Skeletal muscle satellite cell (primary cell): ENCODE measurements at regions not wholly inside any gene's neighbourhood (a gene's known extent, or its start where the extent isn't known, plus 50 kb on each side); places are given as distances from the start of the nearest gene placed in this dataset.
"Not testable (repeated sequence)": the region's sequence is repeated elsewhere in the genome, so short reads cannot be mapped to it uniquely, and the experiment has no call there.

Experiments
- H3K27me3 ChIP-seq: 2 replicates; pipeline ENCODE4 v1.7.0; 2013; ENCODE audit warnings: low read length; ENCODE audit not compliant: control insufficient read depth, insufficient read depth
- H3K36me3 ChIP-seq: 2 replicates; pipeline ENCODE4 v1.7.0; 2013; ENCODE audit warnings: mild to moderate bottlenecking, control low read depth, low read length; ENCODE audit not compliant: insufficient read depth
- H3K4me1 ChIP-seq: 2 replicates; pipeline ENCODE4 v1.7.0; 2013; ENCODE audit warnings: low read length; ENCODE audit not compliant: control insufficient read depth, insufficient read depth
- H3K4me2 ChIP-seq: 2 replicates; pipeline ENCODE4 v1.7.0; 2013; ENCODE audit warnings: mild to moderate bottlenecking, low read length
- H3K4me3 ChIP-seq: 2 replicates; pipeline ENCODE4 v1.7.0; 2013; ENCODE audit warnings: low read length
- H3K9ac ChIP-seq: 2 replicates; pipeline ENCODE4 v1.7.0; 2013; ENCODE audit warnings: mild to moderate bottlenecking, low read depth, low read length, moderate library complexity
- H3K9me3 ChIP-seq: replicated peaks from 2 replicates; pipeline ENCODE4 v1.7.0; 2013; ENCODE audit warnings: mild to moderate bottlenecking, control low read depth, low read length

- H3K27me3 ChIP-seq, result peaks cover 20% of the 10 kb centered on the region
- no peak overlapping the region for H3K4me2 ChIP-seq
- no peaks in the 10 kb centered on the region for H3K9me3 ChIP-seq
- no peaks in the 10 kb centered on the region for H3K36me3 ChIP-seq
- no peak overlapping the region for H3K9ac ChIP-seq
- H3K4me1 ChIP-seq, result no peaks in the 10 kb centered on the region
- no peak overlapping the region for H3K4me3 ChIP-seq
These were observed 109.2 kb downstream of the BASP1 start for GRCh38 chr5:17326600-17327037.

- Histone ChIP-seq H3K4me1 (no peaks in the 10 kb centered on the region), H3K4me3 (no peak overlapping the region), H3K27me3 (peaks cover 20% of the 10 kb centered on the region), H3K4me2 (no peak overlapping the region), H3K9me3 (no peaks in the 10 kb centered on the region), H3K36me3 (no peaks in the 10 kb centered on the region), H3K9ac (no peak overlapping the region)
These were observed 109.7 kb downstream of the BASP1 start for GRCh38 chr5:17327048-17327625.

GRCh38 chr5:17329571-17329970 lies 112.1 kb downstream of the BASP1 start:
- peaks cover 26% of the 10 kb centered on the region for H3K27me3 ChIP-seq
- H3K36me3 ChIP-seq, result no peaks in the 10 kb centered on the region
- H3K9ac ChIP-seq, result no peak overlapping the region
- H3K4me2 ChIP-seq, result no peak overlapping the region
- no peak overlapping the region for H3K4me3 ChIP-seq
- H3K9me3 ChIP-seq, result no peaks in the 10 kb centered on the region
- H3K4me1 ChIP-seq, result no peaks in the 10 kb centered on the region

GRCh38 chr5:17330386-17330785 lies 113.0 kb downstream of the BASP1 start:
- Histone ChIP-seq H3K4me1 (no peaks in the 10 kb centered on the region), H3K4me2 (no peak overlapping the region), H3K4me3 (no peak overlapping the region), H3K9ac (no peak overlapping the region), H3K9me3 (no peaks in the 10 kb centered on the region), H3K36me3 (no peaks in the 10 kb centered on the region), H3K27me3 (peaks cover 27% of the 10 kb centered on the region)

GRCh38 chr5:17331651-17332050 lies 114.2 kb downstream of the BASP1 start:
- no peak overlapping the region for H3K4me2 ChIP-seq
- no peaks in the 10 kb centered on the region for H3K9me3 ChIP-seq
- peaks cover 33% of the 10 kb centered on the region for H3K27me3 ChIP-seq

GRCh38 chr5:17333755-17334154 lies 116.3 kb downstream of the BASP1 start:
- Histone ChIP-seq H3K4me2 (no peak overlapping the region), H3K4me3 (no peak overlapping the region), H3K9ac (no peak overlapping the region), H3K4me1 (no peaks in the 10 kb centered on the region), H3K36me3 (no peaks in the 10 kb centered on the region), H3K27me3 (peaks cover 33% of the 10 kb centered on the region), H3K9me3 (no peaks in the 10 kb centered on the region)

More at GRCh38 chr5:17331651-17332050, 114.2 kb downstream of the BASP1 start:
- Histone ChIP-seq H3K36me3 (no peaks in the 10 kb centered on the region), H3K4me1 (no peaks in the 10 kb centered on the region), H3K9ac (no peak overlapping the region), H3K4me3 (no peak overlapping the region)

- Histone ChIP-seq H3K9me3 (no peaks in the 10 kb centered on the region), H3K4me3 (no peak overlapping the region), H3K4me2 (no peak overlapping the region), H3K27me3 (peaks cover 30% of the 10 kb centered on the region), H3K36me3 (no peaks in the 10 kb centered on the region), H3K4me1 (no peaks in the 10 kb centered on the region), H3K9ac (no peak overlapping the region)
These were observed 118.6 kb downstream of the BASP1 start for GRCh38 chr5:17336054-17336453.

GRCh38 chr5:17336723-17337122 lies 119.3 kb downstream of the BASP1 start:
- H3K36me3 ChIP-seq, H3K4me2 ChIP-seq, H3K9ac ChIP-seq, H3K9me3 ChIP-seq, H3K4me3 ChIP-seq, H3K4me1 ChIP-seq: not testable (repeated sequence)
- H3K27me3 ChIP-seq, result peaks cover 29% of the 10 kb centered on the region

- Histone ChIP-seq H3K4me3 (no peak overlapping the region), H3K4me2 (no peak overlapping the region), H3K9ac (no peak overlapping the region), H3K27me3 (peaks cover 18% of the 10 kb centered on the region), H3K4me1 (peaks cover 3% of the 10 kb centered on the region), H3K9me3 (no peaks in the 10 kb centered on the region), H3K36me3 (no peaks in the 10 kb centered on the region)
These were observed 122.4 kb downstream of the BASP1 start for GRCh38 chr5:17339841-17340240.

GRCh38 chr5:17340379-17340778 lies 122.9 kb downstream of the BASP1 start:
- no peak overlapping the region for H3K4me2 ChIP-seq
- H3K9me3 ChIP-seq, result no peaks in the 10 kb centered on the region
- H3K4me3 ChIP-seq, result no peak overlapping the region
- H3K9ac ChIP-seq, result no peak overlapping the region
- no peaks in the 10 kb centered on the region for H3K36me3 ChIP-seq
- peaks cover 18% of the 10 kb centered on the region for H3K27me3 ChIP-seq
- H3K4me1 ChIP-seq, result peaks cover 3% of the 10 kb centered on the region

- peaks cover 3% of the 10 kb centered on the region for H3K4me1 ChIP-seq
- H3K9ac ChIP-seq, result no peak overlapping the region
- H3K9me3 ChIP-seq, result no peaks in the 10 kb centered on the region
- no peak overlapping the region for H3K4me3 ChIP-seq
- no peak overlapping the region for H3K4me2 ChIP-seq
- H3K27me3 ChIP-seq, result peaks cover 18% of the 10 kb centered on the region
- no peaks in the 10 kb centered on the region for H3K36me3 ChIP-seq
These were observed 123.4 kb downstream of the BASP1 start for GRCh38 chr5:17340819-17341218.

- H3K4me1 ChIP-seq, result peaks cover 3% of the 10 kb centered on the region
- no peaks in the 10 kb centered on the region for H3K36me3 ChIP-seq
- H3K9me3 ChIP-seq, result no peaks in the 10 kb centered on the region
- H3K4me2 ChIP-seq, result no peak overlapping the region
- no peak overlapping the region for H3K4me3 ChIP-seq
- no peak overlapping the region for H3K9ac ChIP-seq
- H3K27me3 ChIP-seq, result no peaks in the 10 kb centered on the region
These were observed 126.2 kb downstream of the BASP1 start for GRCh38 chr5:17343675-17344074.
